Body of pancreas (tissue), 4 donors: ENCODE measurements at regions not wholly inside any gene's neighbourhood (a gene's known extent, or its start where the extent isn't known, plus 50 kb on each side); places are given as distances from the start of the nearest gene placed in this dataset.

Experiments
- ATAC-seq: fragments of 150-250 bp; one replicate; pipeline ENCODE4 v1.9.1; 2016
- DNase-seq, 4 donors: peaks; one replicate each; pipeline ENCODE4 v3.0.0-alpha.2; 2019
- H3K27ac ChIP-seq, 4 donors: fragments of 200-600 bp; sonication (generic); 1 replicate in 3 of 4; 2 replicates in 1 of 4; pipeline versions ENCODE4 v1.5.1 to v1.6.1; 2016 to 2019; ENCODE audit warnings: mild to moderate bottlenecking in 1 of 4, mixed read lengths in 1 of 4, moderate library complexity in 1 of 4
- H3K27me3 ChIP-seq, 2 donors: fragments of 200-600 bp; sonication (generic); one replicate each; pipeline ENCODE4 v1.6.0; 2016; ENCODE audit warnings: mild to moderate bottlenecking in 1 of 2
- H3K36me3 ChIP-seq, 2 donors: fragments of 200-600 bp; sonication (generic); replicated peaks in 1 of 2; 2 replicates each; pipeline ENCODE4 v1.5.1; 2016; ENCODE audit warnings: low read depth in 2 of 2; ENCODE audit not compliant: insufficient read depth in 1 of 2
- H3K4me1 ChIP-seq: fragments of 200-600 bp; sonication (generic); one replicate; pipeline ENCODE4 v1.6.0; 2016
- H3K4me3 ChIP-seq, 2 donors: fragments of 200-600 bp; sonication (generic); 1 replicate in 1 of 2; 2 replicates in 1 of 2; pipeline ENCODE4 v1.5.1; 2016 to 2019
- H3K9me3 ChIP-seq, 3 donors: fragments of 200-600 bp; sonication (generic); 1 replicate in 2 of 3; 2 replicates in 1 of 3; pipeline ENCODE4 v1.5.1; 2016
- POLR2A ChIP-seq, 3 donors: fragments of 450-650 bp; IDR thresholded peaks; one replicate each; pipeline ENCODE4 v1.6.1; 2016; ENCODE audit warnings: antibody characterized with exemption in 3 of 3, mild to moderate bottlenecking in 2 of 3
- WGBS, 2 donors: methylation state at CpG; one replicate each; pipeline ENCODE4 v1.1.5; 2017; 5-methylcytosine and 5-hydroxymethylcytosine counted together
- intact Hi-C: fragments of 100-400 bp; cut with DNase I; formaldehyde crosslinking; loops from one replicate; pipeline ENCODE4 v1.15.1; 2023
- TF ChIP-seq, protein P1 (sequence below), 7 experiments: fragments of 450-650 bp in 4 of 7; fragments of 200-600 bp in 3 of 7; sonication (generic) in 3 of 7; IDR thresholded peaks; one replicate each; pipeline ENCODE4 v1.5.1; 2016 to 2019; ENCODE audit warnings: antibody characterized with exemption in 7 of 7

DNA sequence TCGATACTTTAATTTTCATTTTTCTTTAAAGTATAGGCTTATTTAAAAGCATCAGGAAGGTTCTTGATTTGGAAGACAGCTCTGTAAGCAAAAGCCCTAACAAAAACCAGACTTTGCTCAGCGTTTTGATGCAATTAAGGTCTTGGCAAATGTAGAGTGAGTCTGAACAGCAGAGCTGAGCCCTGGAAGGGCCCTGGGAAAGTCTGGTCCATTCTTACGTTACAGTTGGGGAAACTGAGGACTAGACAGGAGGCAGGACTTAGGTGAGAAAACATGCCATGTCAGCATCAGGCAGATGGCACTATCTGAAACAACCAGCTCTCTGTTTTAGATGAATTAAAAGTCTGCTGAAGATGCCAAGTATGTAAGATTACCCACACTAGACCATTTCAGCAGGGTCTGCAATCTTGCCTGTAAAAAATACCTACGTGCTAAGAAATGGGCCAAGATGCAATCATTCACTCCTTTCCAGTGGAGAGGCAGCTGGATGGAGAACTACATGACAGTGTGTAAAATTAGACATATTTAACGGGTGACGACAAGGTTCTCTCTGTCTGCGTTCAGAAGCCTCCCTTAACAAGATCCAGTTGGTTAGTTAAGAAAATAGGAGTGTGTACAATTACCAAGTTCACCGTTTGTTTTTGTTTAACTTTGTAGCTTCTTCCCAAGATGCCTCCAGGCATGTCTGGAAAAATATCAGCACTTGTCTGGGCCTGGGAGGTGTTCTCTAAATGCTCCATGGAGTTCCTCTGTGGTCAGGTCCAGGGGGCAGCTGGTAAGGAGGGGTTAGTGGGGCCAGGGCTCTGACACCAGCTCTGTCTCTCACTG is 502.3 kb upstream of the ZMIZ1 start:
- no peaks in the 10 kb centered on the region for H3K36me3 ChIP-seq
- H3K4me3 ChIP-seq: no peak overlapping the region
- intact Hi-C loops: no loop called here
- no peaks in the 10 kb centered on the region for H3K9me3 ChIP-seq
- no peak for ATAC-seq
- H3K4me1 ChIP-seq: no peaks in the 10 kb centered on the region
- H3K27ac ChIP-seq: no peak overlapping the region
- TF ChIP-seq, protein P1, sequence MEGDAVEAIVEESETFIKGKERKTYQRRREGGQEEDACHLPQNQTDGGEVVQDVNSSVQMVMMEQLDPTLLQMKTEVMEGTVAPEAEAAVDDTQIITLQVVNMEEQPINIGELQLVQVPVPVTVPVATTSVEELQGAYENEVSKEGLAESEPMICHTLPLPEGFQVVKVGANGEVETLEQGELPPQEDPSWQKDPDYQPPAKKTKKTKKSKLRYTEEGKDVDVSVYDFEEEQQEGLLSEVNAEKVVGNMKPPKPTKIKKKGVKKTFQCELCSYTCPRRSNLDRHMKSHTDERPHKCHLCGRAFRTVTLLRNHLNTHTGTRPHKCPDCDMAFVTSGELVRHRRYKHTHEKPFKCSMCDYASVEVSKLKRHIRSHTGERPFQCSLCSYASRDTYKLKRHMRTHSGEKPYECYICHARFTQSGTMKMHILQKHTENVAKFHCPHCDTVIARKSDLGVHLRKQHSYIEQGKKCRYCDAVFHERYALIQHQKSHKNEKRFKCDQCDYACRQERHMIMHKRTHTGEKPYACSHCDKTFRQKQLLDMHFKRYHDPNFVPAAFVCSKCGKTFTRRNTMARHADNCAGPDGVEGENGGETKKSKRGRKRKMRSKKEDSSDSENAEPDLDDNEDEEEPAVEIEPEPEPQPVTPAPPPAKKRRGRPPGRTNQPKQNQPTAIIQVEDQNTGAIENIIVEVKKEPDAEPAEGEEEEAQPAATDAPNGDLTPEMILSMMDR (IDR thresholded peaks at IDR 0.05): no peak
- no peak for TF ChIP-seq POLR2A (IDR thresholded peaks at IDR 0.05)
- no peaks in the 10 kb centered on the region for H3K27me3 ChIP-seq
- 69 to 72% methylated on average over 8 of the region's 8 CpGs for WGBS, 2 donors
- DNase-seq: no peak

- no peak for DNase-seq
- ATAC-seq: no peak
These were observed 500.9 kb upstream of the ZMIZ1 start for GRCh38 chr10:78567680-78568455.

GRCh38 chr10:78568620-78569019 is 500.1 kb upstream of the ZMIZ1 start:
- Histone ChIP-seq H3K9me3 (no peaks in the 10 kb centered on the region), H3K4me1 (no peaks in the 10 kb centered on the region), H3K27ac (no peak overlapping the region), H3K4me3 (no peak overlapping the region), H3K27me3 (no peaks in the 10 kb centered on the region), H3K36me3 (no peaks in the 10 kb centered on the region)
- TF ChIP-seq, protein P1 (IDR thresholded peaks at IDR 0.05): no peak
- intact Hi-C loops: no loop called here
- DNase-seq (no peak), ATAC-seq (no peak)
- 83 to 86% methylated on average over 2 of the region's 2 CpGs for WGBS, 2 donors

More at GRCh38 chr10:78567680-78568455, 500.9 kb upstream of the ZMIZ1 start:
- no peak overlapping the region for H3K4me3 ChIP-seq
- H3K27ac ChIP-seq: no peak overlapping the region
- H3K36me3 ChIP-seq: no peaks in the 10 kb centered on the region
- no peak for TF ChIP-seq POLR2A (IDR thresholded peaks at IDR 0.05)
- TF ChIP-seq, protein P1 (IDR thresholded peaks at IDR 0.05): no peak
- H3K9me3 ChIP-seq: no peaks in the 10 kb centered on the region
- H3K4me1 ChIP-seq: no peaks in the 10 kb centered on the region
- intact Hi-C loops: no loop called here
- 71 to 79% methylated on average over 10 of the region's 10 CpGs for WGBS, 2 donors
- H3K27me3 ChIP-seq: no peaks in the 10 kb centered on the region

- Histone ChIP-seq H3K4me1 (no peaks in the 10 kb centered on the region), H3K36me3 (no peaks in the 10 kb centered on the region), H3K27ac (no peak overlapping the region), H3K9me3 (no peaks in the 10 kb centered on the region), H3K4me3 (no peak overlapping the region), H3K27me3 (no peaks in the 10 kb centered on the region)
- no peak for DNase-seq
- whole genome bisulfite sequencing, 2 donors: 78 to 85% methylated on average over 2 to 7 of the region's 7 CpGs
- no peak for TF ChIP-seq POLR2A (IDR thresholded peaks at IDR 0.05)
- TF ChIP-seq, protein P1 (IDR thresholded peaks at IDR 0.05): no peak
- intact Hi-C loops: no loop called here
- ATAC-seq: no peak
These were observed 498.0 kb upstream of the ZMIZ1 start for GRCh38 chr10:78570633-78571235.
